Calu3 (cell line): ENCODE measurements at regions not wholly inside any gene's neighbourhood (a gene's known extent, or its start where the extent isn't known, plus 50 kb on each side); places are given as distances from the start of the nearest gene placed in this dataset.

Experiments used
- BruUV-seq: library from RNA; stranded (reverse); fragments of 400-500 nt; replicated peaks from 2 replicates; lab custom pipeline; 2021; lab: Mats Ljungman, UMichigan
- CTCF ChIA-PET: fragments of 300-600 bp; sonication (Branson Sonifier 250); formaldehyde crosslinking; loops from one replicate; lab custom pipeline; 2022; ENCODE audit warnings: antibody characterized with exemption; lab: Charles Lee
- DNase-seq: peaks from one replicate; pipeline ENCODE4 v3.0.0; 2022
- H3K27ac Mint-ChIP-seq: one replicate; pipeline ENCODE4 v1.8.0; 2022; ENCODE audit warnings: mixed read lengths; ENCODE audit not compliant: unreplicated experiment
- H3K27me3 Mint-ChIP-seq: one replicate; pipeline ENCODE4 v1.8.0; 2022; ENCODE audit warnings: mixed read lengths; ENCODE audit not compliant: unreplicated experiment
- H3K36me3 Mint-ChIP-seq: one replicate; pipeline ENCODE4 v1.8.0; 2022; ENCODE audit warnings: mild to moderate bottlenecking, moderate library complexity, mixed read lengths; ENCODE audit not compliant: insufficient read depth, unreplicated experiment
- H3K4me1 Mint-ChIP-seq: one replicate; pipeline ENCODE4 v1.8.0; 2022; ENCODE audit warnings: mild to moderate bottlenecking, low read depth, mixed read lengths; ENCODE audit not compliant: unreplicated experiment
- H3K4me3 Mint-ChIP-seq: one replicate; pipeline ENCODE4 v1.8.0; 2022; ENCODE audit warnings: mild to moderate bottlenecking, low read depth, moderate library complexity, mixed read lengths; ENCODE audit not compliant: unreplicated experiment
- H3K9me3 Mint-ChIP-seq: one replicate; pipeline ENCODE4 v1.8.0; 2022; ENCODE audit warnings: low read depth, mixed read lengths; ENCODE audit not compliant: unreplicated experiment
- intact Hi-C: fragments of 100-400 bp; cut with micrococcal nuclease; formaldehyde crosslinking; loops from one replicate; pipeline ENCODE4 v1.10.0; 2022; ENCODE audit not compliant: unreplicated experiment
- TF ChIP-seq, protein P1 (sequence below): fragments of 200-600 bp; IDR thresholded peaks from one replicate; pipeline ENCODE4 v1.8.0; 2022; ENCODE audit warnings: antibody characterized with exemption; ENCODE audit not compliant: unreplicated experiment

DNA sequence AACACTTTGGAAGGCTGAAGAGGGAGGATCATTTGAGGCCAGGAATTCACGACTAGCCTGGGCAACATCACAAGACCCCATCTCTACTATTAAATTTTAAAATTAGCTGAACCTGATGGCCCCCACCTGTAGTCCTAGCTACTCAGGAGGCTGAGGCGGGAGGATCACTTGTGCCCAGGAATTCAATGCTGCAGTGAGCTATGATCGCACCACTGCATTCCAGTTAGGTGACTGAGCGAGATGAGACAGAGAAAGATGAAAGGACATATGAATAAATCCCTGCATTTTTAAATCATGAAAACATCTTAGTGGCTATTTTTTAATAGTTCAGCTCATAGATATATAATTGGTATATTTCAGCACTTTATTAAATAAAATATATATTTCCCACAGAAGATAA lies 93.8 kb downstream of the GPR63 start:
- no peaks in the 10 kb centered on the region for H3K4me1 Mint-ChIP-seq
- H3K27me3 Mint-ChIP-seq, result no peaks in the 10 kb centered on the region
- CTCF ChIA-PET, result interaction anchor here (0.7 kb wide), 1 partner anchor 86 kb away, joined by 9 read pairs; no protein-coding TSS in a partner anchor
- no peak for DNase-seq
- BruUV-seq, result no TSS peak
- intact Hi-C loops, result no loop called here
- H3K4me3 Mint-ChIP-seq, result no peak overlapping the region
- TF ChIP-seq, protein P1, sequence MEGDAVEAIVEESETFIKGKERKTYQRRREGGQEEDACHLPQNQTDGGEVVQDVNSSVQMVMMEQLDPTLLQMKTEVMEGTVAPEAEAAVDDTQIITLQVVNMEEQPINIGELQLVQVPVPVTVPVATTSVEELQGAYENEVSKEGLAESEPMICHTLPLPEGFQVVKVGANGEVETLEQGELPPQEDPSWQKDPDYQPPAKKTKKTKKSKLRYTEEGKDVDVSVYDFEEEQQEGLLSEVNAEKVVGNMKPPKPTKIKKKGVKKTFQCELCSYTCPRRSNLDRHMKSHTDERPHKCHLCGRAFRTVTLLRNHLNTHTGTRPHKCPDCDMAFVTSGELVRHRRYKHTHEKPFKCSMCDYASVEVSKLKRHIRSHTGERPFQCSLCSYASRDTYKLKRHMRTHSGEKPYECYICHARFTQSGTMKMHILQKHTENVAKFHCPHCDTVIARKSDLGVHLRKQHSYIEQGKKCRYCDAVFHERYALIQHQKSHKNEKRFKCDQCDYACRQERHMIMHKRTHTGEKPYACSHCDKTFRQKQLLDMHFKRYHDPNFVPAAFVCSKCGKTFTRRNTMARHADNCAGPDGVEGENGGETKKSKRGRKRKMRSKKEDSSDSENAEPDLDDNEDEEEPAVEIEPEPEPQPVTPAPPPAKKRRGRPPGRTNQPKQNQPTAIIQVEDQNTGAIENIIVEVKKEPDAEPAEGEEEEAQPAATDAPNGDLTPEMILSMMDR, result no peak
- no peaks in the 10 kb centered on the region for H3K9me3 Mint-ChIP-seq
- H3K27ac Mint-ChIP-seq, result no peak overlapping the region
- H3K36me3 Mint-ChIP-seq, result no peaks in the 10 kb centered on the region

DNA sequence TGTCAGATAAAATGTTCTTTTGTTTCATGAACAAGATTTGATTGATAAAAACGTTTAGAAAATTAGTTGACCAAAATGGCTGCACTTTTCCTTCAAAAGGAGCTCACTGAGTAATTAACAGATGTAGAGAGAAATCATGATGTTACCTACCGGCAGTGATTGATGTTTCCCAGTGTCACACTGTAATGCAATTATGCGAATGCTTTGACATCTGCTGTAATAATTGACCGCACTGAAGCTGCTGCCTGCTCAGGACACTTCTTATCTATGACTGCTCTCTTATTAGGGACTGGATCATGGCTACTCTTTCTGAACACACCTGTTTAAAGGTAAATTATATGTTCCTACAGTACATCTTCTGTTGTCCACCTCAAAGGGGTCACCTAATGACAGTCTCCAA lies 94.6 kb downstream of the GPR63 start:
- H3K9me3 Mint-ChIP-seq, result no peaks in the 10 kb centered on the region
- H3K27me3 Mint-ChIP-seq, result no peaks in the 10 kb centered on the region
- no peak for DNase-seq
- H3K4me3 Mint-ChIP-seq, result no peak overlapping the region
- CTCF ChIA-PET, result interaction anchor here (0.7 kb wide), 1 partner anchor 87 kb away, joined by 9 read pairs; no protein-coding TSS in a partner anchor
- no peak overlapping the region for H3K27ac Mint-ChIP-seq
- H3K4me1 Mint-ChIP-seq, result no peaks in the 10 kb centered on the region
- intact Hi-C loops, result no loop called here
- no peaks in the 10 kb centered on the region for H3K36me3 Mint-ChIP-seq
- no TSS peak for BruUV-seq
- TF ChIP-seq, protein P1, result no peak

DNA sequence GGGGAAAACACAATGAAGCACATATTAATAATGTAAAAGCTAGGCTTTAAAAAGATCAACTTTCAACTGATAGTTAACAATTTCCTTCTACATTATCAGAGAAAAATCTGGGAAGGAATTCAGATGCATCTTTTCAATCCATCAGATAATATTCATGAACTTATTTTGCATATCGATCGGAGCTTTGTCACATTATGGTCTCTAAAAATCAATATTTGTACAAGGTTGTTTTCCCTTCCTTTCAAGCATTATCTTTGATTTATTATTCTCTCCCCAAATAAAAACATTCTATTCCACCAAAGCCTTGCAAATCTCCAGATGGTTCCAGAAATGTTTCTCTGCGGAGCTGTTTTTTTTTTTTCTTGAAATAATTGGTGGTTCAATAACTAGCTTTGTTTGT lies 101.9 kb downstream of the GPR63 start:
- CTCF ChIA-PET, result no interaction called here
- TF ChIP-seq, protein P1, result no peak
- Mint-ChIP-seq H3K9me3 (no peaks in the 10 kb centered on the region), H3K27me3 (no peaks in the 10 kb centered on the region), H3K4me3 (no peak overlapping the region), H3K36me3 (no peaks in the 10 kb centered on the region), H3K27ac (no peak overlapping the region), H3K4me1 (no peaks in the 10 kb centered on the region)
- BruUV-seq, result no TSS peak
- intact Hi-C loops, result no loop called here
- no peak for DNase-seq

DNA sequence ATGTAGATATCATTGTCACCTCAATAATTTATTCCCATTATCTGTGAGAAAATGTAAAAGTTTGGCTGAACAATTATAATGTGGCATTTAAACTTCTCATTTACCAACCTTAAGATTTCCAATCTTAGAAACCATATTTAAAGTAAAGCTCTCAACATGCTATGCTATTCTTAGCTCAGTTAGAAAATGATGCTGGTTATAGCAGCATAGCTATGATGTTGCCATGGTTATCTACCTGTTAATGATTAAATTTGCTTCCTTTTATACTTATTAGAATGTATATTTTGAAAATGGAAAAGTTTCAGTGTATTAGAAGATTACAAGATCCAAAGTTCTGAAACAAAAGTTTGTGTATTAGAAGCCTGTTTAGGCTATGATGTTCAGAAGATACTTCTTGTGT lies 110.1 kb downstream of the GPR63 start:
- no peaks in the 10 kb centered on the region for H3K36me3 Mint-ChIP-seq
- H3K4me3 Mint-ChIP-seq, result no peak overlapping the region
- CTCF ChIA-PET, result no interaction called here
- no peak overlapping the region for H3K27ac Mint-ChIP-seq
- DNase-seq, result no peak
- no peaks in the 10 kb centered on the region for H3K27me3 Mint-ChIP-seq
- intact Hi-C loops, result no loop called here
- no peaks in the 10 kb centered on the region for H3K9me3 Mint-ChIP-seq
- no TSS peak for BruUV-seq
- TF ChIP-seq, protein P1, result no peak
- H3K4me1 Mint-ChIP-seq, result no peaks in the 10 kb centered on the region
